Stimulated activated CD4-positive, alpha-beta T cell treated with anti-CD3 and anti-CD28 coated beads, Interleukin-2, amount 100 ng/mL, for 24 hours (primary cell): ENCODE measurements at regions not wholly inside any gene's neighbourhood (a gene's known extent, or its start where the extent isn't known, plus 50 kb on each side); places are given as distances from the start of the nearest gene placed in this dataset.

Experiments
- DNase-seq, 2 donors: peaks; one replicate each; pipeline ENCODE4 v3.0.0-alpha.2; 2020

DNA sequence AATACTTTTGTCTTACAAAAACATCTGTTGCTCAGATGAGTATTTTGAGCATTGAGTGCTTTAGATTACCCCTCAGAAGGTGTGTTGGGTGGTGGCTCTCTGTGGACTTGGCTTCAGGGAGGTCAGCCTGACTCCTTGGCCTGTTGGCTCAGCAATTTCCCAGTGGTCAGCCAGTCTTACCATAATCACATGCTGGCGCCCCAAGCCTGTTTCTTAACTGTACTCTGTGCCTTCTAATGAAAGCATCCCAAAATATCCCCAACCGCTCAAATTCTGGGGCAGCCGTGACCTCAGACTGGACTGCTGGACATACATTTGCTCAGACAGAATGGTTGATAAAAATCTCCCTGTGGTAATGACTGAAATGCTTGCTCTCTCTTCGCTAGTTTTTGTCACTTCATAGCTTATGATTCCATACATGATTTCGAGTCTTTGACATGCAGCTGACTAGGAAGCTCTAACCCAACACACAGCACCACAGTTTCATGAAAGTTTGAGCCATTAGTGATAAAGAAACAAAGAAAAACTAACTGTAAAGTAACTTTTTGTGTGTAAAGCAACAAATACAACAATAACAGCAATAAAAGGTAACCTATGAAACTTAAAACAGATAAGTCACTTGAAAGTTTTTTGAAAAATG, 562.2 kb upstream of the MEF2C start:
- no peak for DNase-seq

DNA sequence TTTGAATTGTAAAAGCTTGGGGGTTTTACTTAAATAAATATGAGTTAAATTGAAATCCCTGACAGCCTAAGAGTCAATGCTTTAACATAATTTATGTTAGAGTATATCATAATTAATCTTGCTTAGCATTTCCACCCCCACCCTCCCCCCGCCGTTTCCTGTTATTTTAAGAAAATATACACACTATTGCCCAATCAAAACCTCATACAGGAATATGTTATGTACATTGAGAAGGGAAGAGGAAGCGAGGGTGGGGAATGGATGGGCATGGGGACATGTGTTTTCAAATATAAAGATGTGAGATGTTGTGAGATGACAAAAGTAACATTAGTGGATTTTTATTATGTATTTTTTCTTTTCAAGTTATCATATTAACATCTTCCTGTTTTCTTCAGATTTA, 561.1 kb upstream of the MEF2C start:
- DNase-seq, result no peak

DNA sequence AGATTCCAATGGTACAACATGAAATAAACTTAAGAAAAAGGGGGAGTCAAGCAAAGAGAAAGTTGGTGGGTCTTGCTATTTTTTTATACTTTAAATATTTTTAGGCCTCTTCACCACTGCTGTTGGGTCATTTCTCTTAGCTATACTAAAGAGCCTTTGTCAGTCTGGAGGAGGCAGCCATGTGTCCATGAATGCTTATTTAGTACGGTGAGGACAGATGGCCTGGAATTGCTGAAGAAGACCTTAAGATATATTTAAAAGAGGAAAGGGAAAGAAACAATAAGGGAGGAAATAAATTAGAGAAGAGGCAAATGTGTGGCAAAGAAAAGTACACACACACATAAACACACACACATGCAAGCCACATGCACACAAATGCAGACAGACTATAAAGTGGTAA, 560.5 kb upstream of the MEF2C start:
- DNase-seq, result no peak

DNA sequence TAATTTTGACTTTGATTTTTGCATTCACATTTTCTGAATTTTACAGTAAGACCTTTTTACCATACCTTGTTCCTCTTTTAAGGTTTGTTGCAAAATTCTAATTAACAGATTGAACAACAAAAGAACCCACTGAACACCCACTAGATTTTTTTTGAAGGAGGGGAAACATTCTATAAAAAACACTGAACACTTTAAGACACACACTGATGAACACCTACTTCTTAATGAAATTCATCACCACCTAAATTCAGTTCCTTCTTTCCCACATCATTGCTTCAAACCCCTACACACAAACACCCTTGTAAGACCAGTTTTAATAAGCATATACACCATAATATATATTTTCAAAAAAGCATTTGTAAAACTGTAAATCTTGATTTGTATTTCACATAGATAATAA, 559.0 kb upstream of the MEF2C start:
- no peak for DNase-seq

DNA sequence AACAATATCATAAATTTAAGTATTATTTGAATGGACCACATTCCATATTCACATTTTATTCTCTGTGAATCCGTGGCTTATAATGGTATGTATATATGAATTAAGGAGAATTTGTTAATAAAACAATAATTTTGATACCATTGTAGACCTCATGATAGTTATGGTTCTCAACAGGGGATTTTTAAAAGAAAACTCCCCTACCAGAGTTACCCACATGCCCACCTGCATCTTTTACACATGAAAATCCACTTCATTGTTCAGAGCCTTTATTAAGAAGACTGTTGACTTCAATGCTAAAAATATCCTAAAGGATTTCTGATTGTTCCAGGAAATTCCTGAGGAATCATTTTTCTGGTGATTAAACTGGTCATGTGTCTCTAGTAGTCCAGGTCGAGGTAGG, 557.7 kb upstream of the MEF2C start:
- DNase-seq, result no peak

DNA sequence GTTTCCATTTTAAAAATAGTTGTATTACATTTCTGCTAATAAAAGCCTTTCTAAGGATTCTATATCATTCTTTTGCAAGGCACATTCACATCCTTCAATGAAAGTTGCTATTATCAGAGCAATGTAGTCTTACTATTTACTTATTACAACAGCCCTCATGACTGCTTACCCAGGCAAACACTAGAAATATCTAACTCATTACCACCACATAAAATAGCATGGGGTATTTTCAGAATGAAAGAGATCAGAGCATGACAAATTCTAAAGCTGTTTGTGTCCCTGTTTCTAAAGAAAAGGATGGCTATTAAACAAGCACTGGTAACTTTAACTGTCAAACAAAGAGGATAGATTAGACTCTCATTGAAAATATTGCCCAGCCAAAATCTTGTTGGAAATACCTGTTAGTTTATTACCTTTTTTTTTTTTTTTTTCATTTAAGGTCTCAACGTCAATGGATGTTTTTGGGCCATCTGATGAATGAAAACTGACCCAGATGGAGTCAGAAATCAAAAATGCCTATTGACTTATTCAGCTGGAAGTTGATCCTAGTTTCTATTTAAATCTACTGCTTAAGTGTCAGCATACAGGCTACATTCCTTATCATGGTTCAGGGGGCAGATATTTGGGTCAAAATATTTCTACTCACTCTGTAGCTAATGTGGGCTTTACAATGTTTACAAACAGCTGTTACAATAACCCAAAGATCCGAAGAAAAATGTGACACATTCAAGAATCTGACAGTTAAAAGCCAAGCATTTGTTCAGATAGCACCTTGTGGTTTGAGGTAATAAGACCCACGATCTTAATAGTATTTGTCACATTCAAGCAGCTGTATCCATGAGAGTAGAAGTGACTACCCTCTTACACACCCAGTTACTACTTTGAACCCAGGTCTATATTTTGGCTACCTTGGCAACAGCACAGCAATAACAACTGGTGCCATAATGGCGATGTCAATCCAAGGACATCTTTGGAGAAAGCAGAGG, 554.8 kb upstream of the MEF2C start:
- DNase-seq, result no peak

DNA sequence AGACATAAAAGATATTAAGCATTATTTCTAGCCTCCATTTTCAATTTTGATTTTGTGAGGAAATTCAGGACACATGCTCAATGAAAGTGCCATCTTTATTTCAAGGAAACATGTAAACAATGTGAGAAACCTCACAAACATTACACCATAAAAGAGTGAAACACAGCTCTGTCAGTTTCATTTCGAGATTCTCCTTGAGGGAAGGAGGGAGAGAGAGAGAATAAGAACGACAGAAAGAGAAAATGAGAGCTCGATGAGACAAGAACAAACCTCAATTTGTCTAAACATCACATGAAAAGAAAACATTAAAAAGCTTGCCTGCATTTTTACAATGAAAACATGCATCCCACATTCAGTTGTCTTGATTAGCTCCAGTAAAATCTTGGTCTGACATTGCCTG, 553.5 kb upstream of the MEF2C start:
- no peak for DNase-seq

DNA sequence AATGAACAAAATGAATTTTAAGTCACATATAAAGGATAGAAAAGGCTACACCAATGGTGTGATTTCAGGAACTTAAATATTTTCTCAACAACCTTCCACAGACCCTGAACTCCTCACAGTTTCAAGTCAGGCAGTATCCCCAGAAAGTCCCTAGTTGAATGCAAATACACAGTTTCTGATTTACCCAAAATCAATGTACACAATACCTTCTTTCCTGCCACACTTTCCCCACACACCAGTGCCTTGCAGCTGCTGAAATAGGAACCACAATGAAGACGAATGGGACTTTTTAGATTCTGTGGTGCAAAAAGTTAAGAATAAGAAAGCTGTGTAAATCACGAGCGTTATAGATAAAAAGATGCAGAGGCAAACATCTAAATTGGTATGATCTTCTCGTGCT, 552.4 kb upstream of the MEF2C start:
- DNase-seq, result no peak

DNA sequence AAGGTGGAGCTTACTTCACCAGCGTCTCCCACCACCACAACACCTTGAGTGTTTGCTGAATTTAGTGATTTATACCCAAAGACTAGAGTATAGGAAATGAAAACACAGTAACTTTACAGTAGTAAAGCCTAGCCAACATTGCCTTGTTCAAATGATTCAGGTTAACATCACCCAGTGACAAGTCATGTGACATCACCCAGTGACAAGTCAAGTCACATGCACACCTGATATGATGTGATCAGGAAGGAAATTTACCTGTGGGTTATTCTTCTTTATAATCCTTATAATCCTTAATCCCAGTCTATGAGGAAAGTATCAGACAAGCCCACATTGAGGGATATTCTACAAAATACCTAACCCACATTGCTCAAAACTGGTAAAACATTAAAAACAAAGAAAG, 545.6 kb upstream of the MEF2C start:
- DNase-seq, result no peak

DNA sequence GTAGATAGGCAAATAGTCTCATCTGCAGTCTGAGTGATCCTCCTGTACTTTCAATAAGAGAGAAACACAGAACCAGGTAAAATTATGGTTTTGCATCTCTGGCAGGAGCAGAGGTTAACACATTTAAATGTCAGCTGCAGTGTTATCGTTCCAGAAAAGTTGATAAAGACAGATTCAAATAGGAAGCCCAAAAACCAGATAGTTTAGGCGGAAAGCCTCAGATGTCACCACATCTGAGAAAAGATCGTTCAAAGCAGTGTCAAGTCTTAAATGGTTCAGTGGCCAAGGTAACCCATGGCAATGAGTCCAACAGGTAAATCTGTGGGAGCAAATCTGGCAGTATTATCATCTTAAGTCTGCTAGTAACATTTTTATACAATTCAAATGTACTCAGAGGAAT, 542.1 kb upstream of the MEF2C start:
- no peak for DNase-seq

DNA sequence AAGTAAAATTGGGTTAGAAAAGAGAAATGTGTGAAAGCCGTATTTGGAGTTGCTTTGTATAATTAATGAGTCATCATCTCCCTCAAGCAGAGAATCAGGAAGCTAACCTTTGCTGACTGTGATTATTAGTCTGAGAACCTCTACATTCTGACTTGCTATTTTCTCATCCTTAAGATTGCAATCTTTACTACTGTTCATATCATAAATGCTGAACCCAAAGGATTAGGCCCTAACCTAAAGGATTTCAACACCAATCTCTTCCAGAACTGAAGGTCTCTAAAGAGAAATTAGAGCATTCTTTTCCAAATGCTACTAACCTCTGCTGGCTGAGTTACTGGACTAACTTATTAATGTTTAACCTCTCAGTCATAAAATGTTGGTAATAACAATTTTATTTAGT, 538.1 kb upstream of the MEF2C start:
- DNase-seq, result no peak

DNA sequence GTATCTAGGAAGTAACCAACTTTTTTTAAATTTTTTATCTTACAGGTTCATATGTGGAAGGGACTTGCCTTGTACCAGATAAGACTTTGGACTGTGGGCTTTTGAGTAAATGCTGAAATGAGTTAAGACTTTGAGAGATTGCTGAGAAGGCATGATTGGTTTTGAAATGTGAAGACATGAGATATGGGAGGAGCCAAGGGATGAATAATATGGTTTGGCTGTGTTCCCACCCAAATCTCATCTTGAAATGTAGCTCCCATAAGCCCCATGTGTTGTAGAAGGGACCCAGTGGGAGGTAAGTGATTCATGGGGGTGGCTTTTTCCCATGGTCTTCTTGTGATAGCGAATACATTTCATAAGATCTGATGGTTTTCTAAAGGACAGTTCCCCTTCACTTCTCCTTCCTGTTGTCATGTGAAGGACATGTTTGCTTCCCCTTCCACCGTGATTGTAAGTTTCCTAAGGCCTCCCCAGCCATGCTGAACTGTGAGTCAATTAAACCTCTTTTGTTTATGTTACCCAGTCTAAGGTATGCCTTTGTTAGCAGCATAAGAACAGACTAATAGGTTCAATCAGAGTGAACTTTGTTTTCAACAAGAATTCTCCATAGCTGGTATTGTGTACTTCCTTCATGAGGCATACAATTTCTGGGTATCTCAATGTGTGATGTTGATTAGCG, 535.6 kb upstream of the MEF2C start:
- no peak for DNase-seq

DNA sequence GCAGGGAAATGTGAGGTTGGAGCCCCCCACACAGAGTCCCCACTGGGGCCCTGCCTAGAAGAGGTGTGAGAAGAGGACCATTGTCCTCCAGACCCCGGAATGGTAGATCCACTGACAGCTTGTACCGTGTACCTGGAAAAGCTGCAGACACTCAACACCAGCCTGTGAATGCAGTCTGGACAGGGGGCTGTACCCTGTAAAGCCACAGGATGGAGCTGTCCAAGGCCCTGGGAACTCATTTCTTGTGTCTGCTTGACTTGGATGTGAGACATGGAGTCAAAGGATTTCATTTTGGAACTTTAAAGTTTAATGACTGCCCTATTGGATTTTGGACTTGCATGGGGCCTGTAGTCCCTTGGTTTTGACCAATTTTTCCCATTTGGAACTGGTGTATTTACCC, 535.0 kb upstream of the MEF2C start:
- DNase-seq, result no peak

DNA sequence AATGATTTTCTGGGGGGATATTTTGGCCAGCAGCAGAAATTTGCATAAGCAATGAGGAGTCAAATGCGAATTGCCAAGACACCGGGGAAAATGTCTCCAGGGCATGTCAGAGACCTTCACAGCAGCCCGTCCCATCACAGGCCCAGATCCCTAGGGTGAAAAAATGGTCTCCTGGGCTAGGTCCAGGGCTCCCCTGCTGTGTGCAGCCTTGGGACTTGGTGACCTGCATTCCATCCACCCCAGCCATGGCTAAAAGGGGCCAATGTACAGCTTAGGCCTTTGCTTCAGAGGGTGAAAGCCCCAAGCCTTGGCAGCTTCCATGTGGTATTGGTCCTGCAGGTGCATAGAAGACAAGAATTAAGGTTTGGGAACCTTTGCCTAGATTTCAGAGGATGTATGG, 534.5 kb upstream of the MEF2C start:
- DNase-seq, result no peak

DNA sequence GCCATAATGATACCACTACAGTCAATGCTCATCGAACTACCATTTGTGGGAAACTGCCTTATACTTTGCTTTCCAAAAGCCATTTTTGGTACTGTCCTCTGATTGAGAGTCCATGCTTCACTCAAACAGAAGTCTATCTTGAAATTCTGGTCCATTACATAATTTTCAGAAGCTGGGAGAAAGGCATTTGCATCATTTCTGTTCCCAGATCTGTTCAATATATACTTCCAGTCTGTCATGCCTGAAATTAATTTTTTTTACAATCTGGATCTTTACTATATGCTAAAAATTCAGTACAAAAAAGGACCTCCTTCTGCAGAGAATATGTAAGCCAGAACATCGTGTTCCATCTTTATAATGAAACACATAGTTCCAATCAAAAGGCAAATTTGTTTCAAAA, 528.9 kb upstream of the MEF2C start:
- no peak for DNase-seq

DNA sequence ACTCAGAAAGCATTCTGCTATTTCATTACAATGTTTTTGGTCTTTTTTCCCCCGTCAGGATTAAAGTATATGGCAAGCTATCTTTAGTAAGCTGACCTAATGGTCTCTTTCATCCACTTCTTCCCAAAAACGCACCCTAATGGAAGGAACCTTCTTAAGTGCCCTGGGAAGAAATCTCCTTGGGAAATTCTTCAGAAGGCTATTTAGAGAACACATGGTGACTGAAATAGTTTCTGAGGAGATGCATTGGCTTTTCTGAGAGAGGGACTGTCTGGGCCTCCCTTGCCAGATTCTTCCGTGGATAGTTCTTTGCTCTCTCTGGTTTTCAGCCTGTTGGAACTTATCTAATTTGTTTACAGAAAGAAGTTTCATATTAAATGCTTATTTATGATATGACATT, 524.1 kb upstream of the MEF2C start:
- DNase-seq, result no peak

DNA sequence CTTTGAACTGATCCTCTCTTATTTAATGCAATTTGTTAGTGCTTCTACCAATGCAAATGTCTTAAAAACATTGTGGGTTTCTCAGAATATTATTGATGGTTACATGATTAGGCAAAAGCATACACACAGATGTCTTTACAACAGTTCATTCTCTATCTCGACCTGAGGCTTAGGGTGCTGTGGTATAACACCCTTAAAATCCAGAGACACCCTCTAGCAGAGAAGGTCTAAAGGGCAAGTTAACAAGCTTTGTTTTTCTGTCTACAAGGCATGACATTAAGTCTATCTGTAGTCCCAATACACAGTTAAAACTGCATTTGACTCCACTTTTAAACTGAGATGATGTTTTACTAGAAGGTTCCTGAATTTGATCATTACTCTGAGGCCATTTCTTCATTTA, 518.7 kb upstream of the MEF2C start:
- DNase-seq, result no peak

DNA sequence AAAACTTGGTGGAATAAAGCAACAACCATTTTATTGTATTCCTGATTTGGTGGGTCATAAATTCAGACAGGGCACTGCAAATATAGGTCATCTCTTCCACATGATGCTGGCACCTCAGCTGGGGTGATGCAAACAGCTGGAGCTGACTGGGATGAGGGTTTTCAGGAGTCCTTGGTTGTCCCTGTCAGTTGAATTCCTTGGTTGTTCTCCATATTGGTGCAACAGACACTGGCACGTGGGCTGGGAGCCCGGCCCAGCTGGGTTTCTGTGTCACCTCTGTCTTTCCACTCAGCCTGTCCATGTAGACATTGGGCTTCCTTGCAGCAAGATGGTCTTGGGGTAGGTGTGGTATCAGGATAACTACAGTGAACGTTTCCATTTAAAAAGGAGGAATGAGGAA, 518.0 kb upstream of the MEF2C start:
- no peak for DNase-seq

DNA sequence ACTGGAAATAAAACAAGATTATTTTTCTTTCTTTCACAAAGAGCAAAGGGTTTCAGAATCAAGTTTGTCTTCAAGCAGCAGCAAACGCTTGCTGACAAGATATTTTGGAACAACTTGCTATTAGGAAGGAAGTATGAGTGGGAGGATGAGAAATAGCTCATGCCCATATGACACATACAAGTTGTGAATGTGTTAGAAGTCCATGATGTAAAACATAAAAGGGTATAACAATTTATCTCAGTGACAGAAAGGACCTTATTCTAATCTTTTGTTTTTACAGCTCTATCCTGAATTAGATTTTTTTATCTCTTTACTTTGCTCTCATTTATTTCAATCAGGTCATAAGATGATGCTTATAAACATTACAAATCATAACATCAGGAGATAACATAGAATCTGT, 516.6 kb upstream of the MEF2C start:
- no peak for DNase-seq

DNA sequence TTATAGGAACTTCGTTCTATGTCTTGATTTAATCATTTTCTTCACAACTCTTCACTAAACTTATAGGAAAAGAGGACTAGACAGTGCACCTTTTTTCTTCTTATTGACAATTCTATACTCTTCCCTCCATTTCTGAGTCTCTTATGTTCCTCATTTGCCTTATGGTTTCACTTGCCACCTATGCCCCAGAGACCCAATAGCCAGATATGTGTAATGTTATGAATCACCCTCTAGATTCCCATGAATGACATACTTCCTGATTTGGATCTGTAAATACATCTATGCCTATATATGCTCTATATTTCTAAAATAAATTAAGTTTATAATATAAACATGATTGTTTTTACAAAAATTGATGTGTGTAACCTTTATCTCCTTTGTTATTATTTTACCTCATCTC, 514.1 kb upstream of the MEF2C start:
- no peak for DNase-seq

DNA sequence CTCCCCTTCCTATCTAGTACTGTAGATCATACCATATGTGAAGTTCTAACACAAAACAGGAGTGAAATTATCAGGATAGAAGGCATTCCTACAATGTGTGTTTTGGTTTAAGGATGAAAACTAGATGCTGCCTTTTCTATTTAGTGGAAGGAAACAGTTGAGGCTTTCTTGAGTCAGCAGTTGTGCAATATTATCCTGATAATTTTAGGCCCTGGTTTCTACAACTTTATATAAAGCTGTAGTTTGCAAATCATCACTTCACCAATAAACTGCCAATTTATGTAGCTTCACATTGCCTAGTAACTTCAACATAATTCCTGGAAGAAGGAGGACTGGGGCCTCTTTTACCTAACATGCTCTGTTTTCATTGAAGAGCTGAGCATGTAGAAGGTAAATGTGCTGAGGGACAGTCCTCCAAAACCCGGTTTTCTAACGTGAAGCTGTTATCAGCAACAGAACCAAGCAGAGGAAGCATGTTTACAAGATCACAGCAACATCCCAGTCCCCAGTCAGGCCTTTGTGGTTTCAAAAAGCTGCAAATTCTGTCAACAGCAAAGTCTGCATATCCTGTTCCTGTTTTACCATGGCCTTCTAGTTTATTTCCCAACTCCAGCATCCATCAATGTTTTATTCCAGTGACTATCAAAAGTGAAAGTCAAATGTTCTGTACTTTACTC, 513.4 kb upstream of the MEF2C start:
- no peak for DNase-seq

DNA sequence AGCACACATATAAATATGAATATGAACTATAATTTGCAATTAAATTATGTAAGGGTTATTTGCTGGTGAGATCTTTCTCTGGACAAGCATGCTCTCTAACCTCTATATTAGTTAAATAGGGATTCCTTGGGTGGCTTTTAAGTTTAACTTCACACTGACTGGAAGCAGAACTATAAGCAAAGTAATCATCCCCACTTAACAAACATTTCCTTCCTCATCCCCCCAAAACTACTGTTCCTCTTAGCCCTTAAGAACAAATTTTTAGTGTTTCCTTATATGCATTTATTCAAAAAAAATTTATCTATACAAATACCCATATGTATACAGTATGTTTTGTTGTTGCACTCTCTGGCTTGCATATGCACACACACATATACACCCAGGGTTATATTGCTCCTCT, 512.1 kb upstream of the MEF2C start:
- DNase-seq, result no peak

DNA sequence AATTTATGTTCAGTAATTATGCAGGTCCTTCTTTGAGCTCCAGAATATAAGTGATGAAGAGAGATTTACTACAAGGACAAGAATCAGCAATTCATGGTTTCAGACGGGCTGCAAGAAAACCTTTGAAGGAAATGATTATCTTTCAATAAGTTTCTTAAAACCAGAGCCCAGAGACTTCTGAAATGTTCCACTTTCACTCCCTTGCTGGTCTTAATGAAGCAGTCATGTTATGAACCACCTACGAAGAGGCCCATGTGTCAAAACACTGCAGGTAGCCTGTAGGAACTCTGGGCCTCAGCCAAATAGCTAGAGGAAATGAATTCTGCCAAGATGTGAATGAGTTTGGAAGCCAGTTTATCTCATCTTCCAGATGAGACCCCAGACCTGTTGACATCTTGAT, 505.9 kb upstream of the MEF2C start:
- DNase-seq, result no peak

DNA sequence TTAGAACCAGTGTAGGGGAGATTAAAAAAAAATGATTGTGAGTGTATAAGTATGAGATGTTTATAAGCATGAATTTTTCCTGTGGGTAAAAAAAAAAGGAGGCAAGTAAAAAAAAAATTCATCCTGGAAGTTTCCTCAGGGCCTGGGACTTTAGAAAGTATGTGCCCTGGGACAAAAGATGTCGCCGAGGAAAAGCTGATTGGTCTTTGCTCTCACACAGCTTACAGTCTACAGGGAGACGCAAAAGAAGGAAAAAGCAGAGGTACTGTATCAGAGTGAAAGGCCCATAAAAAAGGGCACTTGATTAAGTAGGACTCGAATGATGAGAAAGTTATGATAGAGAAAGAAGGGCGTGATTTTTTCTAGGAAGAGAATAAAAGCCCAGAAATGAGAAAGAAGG, 501.4 kb upstream of the MEF2C start:
- no peak for DNase-seq
